Left lobe of liver (tissue), 2 donors: ENCODE measurements at regions not wholly inside any gene's neighbourhood (a gene's known extent, or its start where the extent isn't known, plus 50 kb on each side); places are given as distances from the start of the nearest gene placed in this dataset.
A peak's percentile ranks its signal among the peaks of the same experiment; 100 is the strongest.

Source experiments
- ATAC-seq: fragments of 200-7000 bp; cut with Tn5 transposase; one replicate; pipeline ENCODE4 v1.9.1; 2020; ENCODE audit warnings: mild to moderate bottlenecking, moderate library complexity
- DNase-seq: peaks from one replicate; pipeline ENCODE4 v3.0.0-alpha.2; 2020; ENCODE audit warnings: low spot score
- donor health status: DM: no; HTN: no; CAD: no; lungs with moderate emphysema.
- donor health status: DM: no; HTN: yes; CAD: no.

DNA sequence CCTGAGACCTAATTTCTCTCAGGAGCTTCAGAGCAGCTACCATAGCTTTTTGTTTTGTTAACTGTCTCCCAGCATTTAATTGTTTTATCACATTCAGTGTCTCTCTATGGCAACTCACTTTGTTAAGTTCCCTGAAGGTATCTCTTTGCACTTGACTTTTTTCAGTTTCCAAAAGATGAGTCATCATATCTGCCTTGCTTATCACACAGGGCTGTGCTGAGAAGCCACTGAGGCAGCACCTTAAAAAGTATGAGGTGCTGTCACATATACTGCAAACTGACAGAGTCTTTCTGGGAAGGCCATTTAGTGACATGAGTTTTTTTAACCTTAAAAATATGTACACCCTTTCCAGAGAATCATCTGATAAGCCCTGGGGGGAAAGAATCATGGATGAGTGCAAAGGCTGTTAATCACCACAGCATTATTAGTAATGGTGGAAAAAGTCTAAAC is 56.8 kb downstream of the PPP1R3C start:
- DNase-seq (no peak), ATAC-seq (no peak)

DNA sequence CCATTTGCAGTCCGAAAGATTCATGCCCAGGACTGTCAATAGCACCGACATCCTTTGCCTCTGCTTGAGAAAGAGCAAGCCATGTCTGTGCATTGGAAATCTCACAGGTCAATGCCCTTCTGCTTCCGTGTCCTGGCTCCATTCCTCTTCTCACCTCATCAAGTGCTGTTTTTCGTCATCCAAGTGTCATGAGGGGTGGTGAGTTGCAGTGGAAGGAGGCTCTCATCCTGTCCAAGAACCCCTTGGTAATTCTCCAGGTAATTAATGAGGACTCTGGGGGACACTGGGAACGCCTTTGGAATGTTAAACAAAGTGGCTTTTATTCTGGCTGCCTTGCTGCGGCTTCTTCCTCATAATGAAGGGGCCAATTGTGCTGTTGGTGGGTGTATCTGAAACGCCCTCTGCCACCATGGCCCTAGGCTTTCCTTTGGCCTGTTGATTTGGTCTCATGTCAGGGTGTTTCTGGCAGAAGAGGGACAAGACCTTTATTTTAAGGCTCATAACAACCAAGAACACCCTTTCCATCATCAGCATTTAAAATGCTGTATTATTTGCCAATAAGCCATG is 57.7 kb downstream of the PPP1R3C start:
- no peak for DNase-seq
- ATAC-seq: peak; percentile 23

DNA sequence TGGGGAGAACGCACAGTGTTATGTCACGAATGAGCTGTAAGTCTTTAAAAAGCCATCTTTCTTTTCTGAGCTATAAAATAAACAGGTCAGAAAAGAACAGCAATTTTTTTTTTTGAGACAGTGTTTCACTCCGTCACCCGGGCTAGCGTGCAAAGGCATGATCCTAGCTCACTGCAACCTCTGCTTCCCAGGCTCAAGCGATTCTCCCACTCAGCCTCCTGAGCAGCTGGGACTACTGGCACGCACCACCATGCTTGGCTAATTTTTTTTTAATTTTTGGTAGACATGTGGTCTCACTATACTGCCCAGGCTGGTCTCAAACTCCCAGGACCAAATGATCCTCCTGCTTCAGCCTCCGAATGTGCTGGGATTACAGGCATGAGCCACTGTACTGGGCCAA is 58.6 kb downstream of the PPP1R3C start:
- DNase-seq (no peak), ATAC-seq (no peak)

DNA sequence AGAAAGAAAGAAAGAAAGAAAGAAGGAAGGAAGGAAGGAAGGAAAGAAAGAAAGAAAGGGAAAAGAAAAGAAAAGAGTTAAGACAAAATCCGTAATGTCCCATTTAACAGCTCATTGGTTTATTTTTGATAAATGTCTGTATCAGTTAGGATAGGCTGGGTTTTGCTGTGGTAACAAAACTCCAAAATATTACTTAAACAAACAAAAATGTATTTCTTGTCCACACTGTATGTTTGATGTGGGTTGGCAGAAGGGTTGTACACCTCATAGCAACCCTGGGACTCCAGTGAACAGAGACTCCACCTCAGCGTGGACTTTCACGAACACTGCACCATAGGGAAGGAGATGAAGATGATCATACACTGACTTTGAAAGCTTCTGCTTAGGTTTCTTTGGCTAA is 59.6 kb downstream of the PPP1R3C start:
- ATAC-seq (no peak), DNase-seq (no peak)

DNA sequence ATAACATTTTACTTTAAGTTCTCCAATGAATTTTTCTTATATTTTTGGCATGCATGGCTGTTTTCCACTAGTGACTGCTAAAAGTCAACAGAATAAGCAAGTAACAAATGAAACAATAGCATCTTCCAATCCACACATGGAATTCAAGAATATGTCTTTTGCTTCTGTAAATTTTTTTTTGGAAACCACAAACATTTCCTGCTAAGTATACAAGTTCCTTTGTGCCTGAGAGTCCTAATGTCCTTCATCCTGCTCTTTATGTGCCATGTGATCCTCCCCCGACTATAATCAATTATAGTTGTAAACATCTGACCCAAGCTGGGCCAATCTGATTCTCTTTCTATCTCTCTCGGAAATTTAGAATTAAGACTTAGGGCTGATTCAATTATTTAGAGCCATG is 61.2 kb downstream of the PPP1R3C start:
- no peak for DNase-seq
- ATAC-seq: no peak

DNA sequence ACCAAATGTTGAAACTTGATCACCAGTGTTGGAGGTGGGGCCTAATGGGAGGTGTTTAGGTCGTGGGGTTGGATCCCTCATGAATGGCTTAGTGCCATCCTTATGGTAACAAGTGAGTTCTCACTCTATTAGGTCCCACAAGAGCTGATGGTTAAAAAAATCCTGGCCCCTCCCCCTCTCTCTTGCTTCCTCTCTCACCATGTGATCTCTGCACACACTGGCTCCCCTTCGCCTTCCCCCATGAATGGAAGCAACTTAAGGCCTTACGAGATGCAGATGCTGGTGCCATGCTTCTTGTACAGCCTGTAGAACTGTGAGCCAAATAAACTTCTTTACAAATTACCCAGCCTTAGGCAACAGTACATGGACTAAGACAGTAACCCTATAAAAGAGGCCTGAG is 62.7 kb downstream of the PPP1R3C start:
- ATAC-seq (no peak), DNase-seq (no peak)

DNA sequence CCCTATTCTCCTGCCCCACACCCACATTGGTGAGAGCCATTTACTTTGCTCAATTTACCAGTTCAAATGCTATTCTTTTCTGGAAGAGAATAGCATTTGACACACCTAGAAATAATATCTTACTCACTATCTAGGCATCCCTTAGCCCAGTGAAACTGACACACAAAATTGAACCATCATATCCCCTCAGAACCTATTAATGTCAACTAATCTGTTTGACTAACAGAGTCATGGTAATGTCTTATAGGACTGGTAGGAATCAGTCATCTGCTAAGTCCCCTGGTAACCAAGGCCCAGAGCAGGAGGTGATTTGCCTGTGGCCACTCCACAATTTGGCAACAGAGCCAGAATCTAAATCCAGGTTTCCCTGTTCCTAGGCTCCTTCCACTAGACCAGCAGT is 63.3 kb downstream of the PPP1R3C start:
- DNase-seq: no peak
- ATAC-seq: peak; percentile 10

DNA sequence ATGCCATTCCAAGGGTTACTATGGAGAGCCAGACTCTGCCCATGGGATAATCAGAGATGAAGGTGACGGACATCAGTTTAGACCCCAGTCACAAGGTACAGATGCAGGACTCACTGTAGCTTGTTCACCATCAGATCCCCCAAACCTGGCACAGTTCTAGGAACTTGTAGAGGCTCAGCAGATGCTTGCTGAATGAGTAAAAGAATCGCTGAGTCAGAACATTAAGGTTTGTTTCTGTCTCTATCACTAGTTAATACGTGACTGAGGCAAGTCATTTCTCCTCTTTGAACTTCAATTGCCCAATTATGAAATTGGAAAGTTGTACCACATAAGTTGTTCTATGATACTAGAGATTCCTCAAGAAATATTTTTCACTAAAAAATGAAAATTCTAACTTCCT is 65.1 kb downstream of the PPP1R3C start:
- no peak for DNase-seq

DNA sequence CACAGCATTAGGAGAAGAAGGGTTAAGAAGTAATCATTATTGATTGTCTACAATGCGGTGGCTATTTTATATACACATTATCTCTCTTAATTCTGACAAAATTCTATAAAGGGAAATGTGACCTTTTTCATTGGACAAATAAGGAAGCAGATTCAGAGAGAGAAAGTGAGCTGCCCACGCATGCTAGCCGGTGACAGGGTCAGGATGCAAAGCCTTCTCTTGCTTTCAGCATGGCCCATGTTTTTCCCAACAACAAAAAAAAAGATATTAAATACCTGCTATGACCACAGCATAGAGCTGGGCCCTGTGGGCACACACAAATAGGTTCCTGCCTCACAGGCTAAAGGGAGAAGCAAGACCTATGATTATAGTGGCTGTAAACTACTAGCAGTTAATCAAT is 66.8 kb downstream of the PPP1R3C start:
- ATAC-seq (no peak), DNase-seq (no peak)

More for the DNA sequence above, 65.1 kb downstream of the PPP1R3C start:
- no peak for ATAC-seq

DNA sequence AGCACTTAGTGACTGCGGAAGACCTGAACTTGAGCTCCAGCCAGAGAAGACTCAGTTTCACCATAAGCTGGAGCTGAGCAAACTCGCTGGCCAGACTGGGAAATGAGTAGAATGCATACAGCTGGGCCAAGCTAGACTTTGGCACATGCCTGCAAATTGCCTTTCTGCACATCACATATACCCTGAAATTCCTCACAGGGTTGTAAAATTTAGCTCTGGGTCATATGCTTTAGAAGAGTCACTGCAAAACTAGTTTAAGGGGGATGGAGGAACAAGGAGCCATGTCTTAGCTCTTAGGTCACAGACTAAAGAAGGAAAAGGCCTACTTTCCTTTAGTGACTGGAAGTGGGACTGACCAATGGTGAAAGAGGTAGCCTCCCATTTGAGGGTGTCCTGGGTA is 67.6 kb downstream of the PPP1R3C start:
- no peak for ATAC-seq

DNA sequence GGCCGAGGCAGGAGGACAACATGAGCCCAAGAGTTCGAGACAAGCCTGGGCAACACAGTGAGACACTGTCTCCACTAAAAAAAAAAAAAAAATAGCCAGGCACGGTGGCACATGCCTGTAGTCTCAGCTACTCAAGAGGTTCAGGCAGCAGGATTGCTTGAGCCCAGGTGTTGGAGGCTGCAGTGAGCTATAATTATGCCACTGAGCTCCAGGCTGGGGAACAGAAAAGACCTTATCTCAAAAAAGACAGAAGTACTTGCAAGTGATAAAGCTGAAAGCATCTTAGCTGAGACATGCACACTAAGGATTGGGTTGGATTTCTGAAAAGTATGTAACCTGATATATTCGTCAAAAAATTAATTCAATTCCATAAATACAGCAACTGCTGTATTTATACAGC is 68.4 kb downstream of the PPP1R3C start:
- DNase-seq: no peak
- ATAC-seq: no peak

More for the DNA sequence above, 67.6 kb downstream of the PPP1R3C start:
- DNase-seq: no peak
